ENCODE measurements at regions not wholly inside any gene's neighbourhood (a gene's known extent, or its start where the extent isn't known, plus 50 kb on each side); places are given as distances from the start of the nearest gene placed in this dataset.

DNA sequence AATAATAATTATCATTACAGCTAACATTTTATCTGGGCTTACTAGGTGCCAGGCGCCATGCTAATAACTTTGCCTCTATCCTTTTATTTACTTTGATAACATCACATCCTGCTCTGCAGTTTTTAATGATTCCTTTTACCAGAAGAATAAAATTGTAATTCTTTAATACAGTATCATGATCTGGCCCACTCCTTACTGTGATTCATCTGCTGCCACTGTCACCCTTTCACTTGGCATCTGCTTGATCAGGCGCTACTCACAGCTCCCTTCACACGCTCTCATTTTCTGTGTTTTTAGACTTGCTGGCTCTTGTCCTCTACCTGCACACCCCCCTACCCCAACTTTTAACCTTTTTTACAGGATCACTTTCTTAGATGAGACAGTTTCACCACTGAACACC, 167.5 kb downstream of the NTMT2 start:
- H3K36me3 ChIP-seq (ENCODE audit: control insufficient read depth in 1 of 2, insufficient read depth in 2 of 2, low read length in 1 of 2): no peaks in the 10 kb centered on the region
- H3K4me1 ChIP-seq (ENCODE audit: control insufficient read depth in 1 of 2, insufficient read depth in 2 of 2, low read length in 2 of 2): peaks cover 2 to 7% of the 10 kb centered on the region in 2 donors
- DNase-seq (no peak), ATAC-seq (ENCODE audit: low FRiP score) (no peak)
- no peaks in the 10 kb centered on the region for H3K27me3 ChIP-seq (ENCODE audit: control insufficient read depth in 1 of 2, insufficient read depth in 2 of 2, low read length in 1 of 2)
- no peaks in the 10 kb centered on the region for H3K9me3 ChIP-seq (ENCODE audit: control insufficient read depth, low read length)
- whole genome bisulfite sequencing, 2 donors: 95 to 100% methylated on average over 3 of the region's 3 CpGs
- no peak overlapping the region for H3K4me3 ChIP-seq (ENCODE audit: low read length in 2 of 2)
- no peak overlapping the region for H3K27ac ChIP-seq (ENCODE audit: low read depth in 1 of 2, low read length in 2 of 2)
- intact Hi-C loops (cut with DNase I): no loop called here

DNA sequence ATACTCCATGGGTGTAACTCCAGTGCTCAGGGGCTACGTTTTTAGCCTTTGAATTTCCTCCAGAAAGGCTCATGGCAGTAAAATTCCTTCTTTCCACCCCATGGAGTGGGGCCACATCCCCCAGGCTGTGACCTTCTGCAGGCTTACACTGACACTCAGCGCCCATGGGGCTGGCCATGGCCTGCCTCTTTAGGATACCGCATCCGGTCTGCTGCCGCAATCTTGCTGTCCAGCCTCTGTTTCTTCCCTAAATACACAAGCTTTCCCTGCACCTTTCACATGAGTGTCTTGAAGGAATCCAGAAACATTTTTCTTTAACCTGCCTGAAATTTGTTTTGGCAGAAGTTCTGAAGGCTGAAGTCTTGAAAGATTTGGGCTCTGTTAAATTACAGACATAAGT, 170.5 kb downstream of the NTMT2 start:
- Histone ChIP-seq H3K36me3 (ENCODE audit: control insufficient read depth in 1 of 2, insufficient read depth in 2 of 2, low read length in 1 of 2) (no peaks in the 10 kb centered on the region), H3K4me3 (ENCODE audit: low read length in 2 of 2) (no peak overlapping the region), H3K9me3 (ENCODE audit: control insufficient read depth, low read length) (no peaks in the 10 kb centered on the region), H3K27ac (ENCODE audit: low read depth in 1 of 2, low read length in 2 of 2) (no peak overlapping the region), H3K27me3 (ENCODE audit: control insufficient read depth in 1 of 2, insufficient read depth in 2 of 2, low read length in 1 of 2) (no peaks in the 10 kb centered on the region), H3K4me1 (ENCODE audit: control insufficient read depth in 1 of 2, insufficient read depth in 2 of 2, low read length in 2 of 2) (peaks cover 0 to 2% of the 10 kb centered on the region in 2 donors)
- WGBS, 2 donors: 70 to 81% methylated on average over 5 of the region's 5 CpGs
- no peak for ATAC-seq (ENCODE audit: low FRiP score)
- intact Hi-C loops (cut with DNase I): no loop called here
- no peak for DNase-seq

DNA sequence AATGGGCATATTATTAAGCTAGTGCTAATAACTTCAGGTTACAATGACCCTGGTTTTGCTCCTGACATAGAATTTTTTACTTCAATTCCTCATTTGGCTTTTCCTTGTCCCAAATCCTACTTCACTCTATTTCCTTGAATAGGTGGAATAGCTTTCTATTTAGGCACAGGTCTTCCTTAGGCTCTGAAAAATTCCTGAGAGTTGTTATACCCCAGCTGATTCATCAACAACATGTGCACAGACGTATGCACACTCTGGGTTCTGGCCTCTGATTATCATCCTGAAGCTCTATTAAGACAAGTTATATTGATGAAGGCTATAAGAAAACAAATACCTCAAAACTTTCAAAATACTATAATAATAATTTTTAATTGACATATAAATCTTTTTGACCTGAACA, 172.4 kb downstream of the NTMT2 start:
- intact Hi-C loops (cut with DNase I): no loop called here
- no peak overlapping the region for H3K4me3 ChIP-seq (ENCODE audit: low read length in 2 of 2)
- 60 to 75% methylated on average over 1 of the region's 1 CpG for WGBS, 2 donors
- H3K36me3 ChIP-seq (ENCODE audit: control insufficient read depth in 1 of 2, insufficient read depth in 2 of 2, low read length in 1 of 2): no peaks in the 10 kb centered on the region
- H3K27me3 ChIP-seq (ENCODE audit: control insufficient read depth in 1 of 2, insufficient read depth in 2 of 2, low read length in 1 of 2): no peaks in the 10 kb centered on the region
- ATAC-seq (ENCODE audit: low FRiP score) (no peak), DNase-seq (no peak)
- H3K9me3 ChIP-seq (ENCODE audit: control insufficient read depth, low read length): no peaks in the 10 kb centered on the region
- peaks cover 0 to 2% of the 10 kb centered on the region in 2 donors for H3K4me1 ChIP-seq (ENCODE audit: control insufficient read depth in 1 of 2, insufficient read depth in 2 of 2, low read length in 2 of 2)
- H3K27ac ChIP-seq (ENCODE audit: low read depth in 1 of 2, low read length in 2 of 2): no peak overlapping the region

DNA sequence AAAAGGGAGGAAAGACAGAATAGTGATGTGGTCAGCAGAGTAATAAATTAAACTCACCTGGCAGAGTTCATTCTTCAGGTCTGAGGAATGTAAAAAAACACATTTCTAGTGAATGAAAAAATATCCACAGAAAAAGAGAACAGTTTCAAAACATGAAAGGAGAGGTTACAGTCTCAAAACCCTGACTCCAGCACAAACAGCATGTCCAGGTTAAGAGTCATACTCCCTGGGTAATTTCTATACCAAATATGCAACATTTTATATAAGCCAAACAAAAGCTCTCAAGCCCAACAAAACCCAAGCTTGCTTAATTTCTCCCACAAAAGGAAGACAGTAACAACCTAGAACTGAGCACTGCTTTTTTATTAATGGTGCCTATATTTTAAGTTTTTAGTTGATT, 173.0 kb downstream of the NTMT2 start:
- intact Hi-C loops (cut with DNase I): no loop called here
- H3K9me3 ChIP-seq (ENCODE audit: control insufficient read depth, low read length): no peaks in the 10 kb centered on the region
- ATAC-seq (ENCODE audit: low FRiP score): no peak
- no peaks in the 10 kb centered on the region for H3K27me3 ChIP-seq (ENCODE audit: control insufficient read depth in 1 of 2, insufficient read depth in 2 of 2, low read length in 1 of 2)
- H3K36me3 ChIP-seq (ENCODE audit: control insufficient read depth in 1 of 2, insufficient read depth in 2 of 2, low read length in 1 of 2): no peaks in the 10 kb centered on the region
- H3K4me3 ChIP-seq (ENCODE audit: low read length in 2 of 2): no peak overlapping the region
- no peak overlapping the region for H3K27ac ChIP-seq (ENCODE audit: low read depth in 1 of 2, low read length in 2 of 2)
- H3K4me1 ChIP-seq (ENCODE audit: control insufficient read depth in 1 of 2, insufficient read depth in 2 of 2, low read length in 2 of 2): peaks cover 0 to 2% of the 10 kb centered on the region in 2 donors
- DNase-seq: no peak

DNA sequence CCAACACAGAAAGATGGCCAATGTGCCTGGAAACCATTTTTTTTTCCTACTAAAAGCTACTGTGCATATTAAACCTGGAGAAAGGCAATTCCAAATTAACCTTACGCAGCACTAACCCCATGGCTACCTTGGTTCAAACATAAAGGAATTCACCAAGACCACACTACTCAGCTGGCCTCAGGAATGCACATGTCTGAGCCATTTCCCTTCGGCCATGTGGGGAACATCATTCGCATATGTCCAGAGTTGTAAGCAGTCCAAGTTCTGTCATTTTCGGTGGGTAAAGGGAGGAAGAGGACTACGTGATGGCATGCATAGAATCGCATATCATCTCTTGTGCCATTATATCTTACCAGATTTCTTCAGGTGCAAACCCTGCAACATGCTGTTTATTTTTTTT, 175.4 kb downstream of the NTMT2 start:
- Histone ChIP-seq H3K9me3 (ENCODE audit: control insufficient read depth, low read length) (no peaks in the 10 kb centered on the region), H3K27ac (ENCODE audit: low read depth in 1 of 2, low read length in 2 of 2) (no peak overlapping the region), H3K4me1 (ENCODE audit: control insufficient read depth in 1 of 2, insufficient read depth in 2 of 2, low read length in 2 of 2) (no peaks in the 10 kb centered on the region)

DNA sequence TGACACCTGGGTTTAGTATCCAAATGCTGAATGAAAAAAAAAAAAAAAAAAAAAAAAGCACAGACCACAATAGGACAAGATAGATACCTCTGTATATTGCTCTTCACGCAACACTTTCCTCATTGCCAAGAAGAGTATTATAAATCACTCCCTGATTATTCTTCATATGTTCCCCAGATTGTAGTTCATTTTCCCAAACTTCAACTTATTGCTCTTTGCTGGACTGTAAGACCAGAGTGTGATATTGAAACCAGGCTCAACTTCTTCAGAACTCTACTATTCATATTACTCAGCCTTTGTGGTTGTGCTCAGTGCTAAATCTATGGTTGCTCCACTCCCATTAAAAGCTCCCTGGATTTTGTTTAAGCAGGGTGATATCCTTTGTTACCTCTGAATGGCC, 180.4 kb downstream of the NTMT2 start:
- ATAC-seq (ENCODE audit: low FRiP score): no peak
- WGBS, 2 donors: 97 to 100% methylated on average over 1 of the region's 1 CpG
- H3K4me1 ChIP-seq (ENCODE audit: control insufficient read depth in 1 of 2, insufficient read depth in 2 of 2, low read length in 2 of 2): no peaks in the 10 kb centered on the region
- H3K9me3 ChIP-seq (ENCODE audit: control insufficient read depth, low read length): no peaks in the 10 kb centered on the region
- no peak for DNase-seq
- intact Hi-C loops (cut with DNase I): no loop called here
- no peaks in the 10 kb centered on the region for H3K27me3 ChIP-seq (ENCODE audit: control insufficient read depth in 1 of 2, insufficient read depth in 2 of 2, low read length in 1 of 2)
- H3K27ac ChIP-seq (ENCODE audit: low read depth in 1 of 2, low read length in 2 of 2): no peak overlapping the region
- H3K36me3 ChIP-seq (ENCODE audit: control insufficient read depth in 1 of 2, insufficient read depth in 2 of 2, low read length in 1 of 2): no peaks in the 10 kb centered on the region
- H3K4me3 ChIP-seq (ENCODE audit: low read length in 2 of 2): no peak overlapping the region

More for the DNA sequence above, 175.4 kb downstream of the NTMT2 start:
- no peak for DNase-seq
- no peaks in the 10 kb centered on the region for H3K27me3 ChIP-seq (ENCODE audit: control insufficient read depth in 1 of 2, insufficient read depth in 2 of 2, low read length in 1 of 2)
- WGBS, 2 donors: 75 to 80% methylated on average over 6 of the region's 6 CpGs
- no peak for ATAC-seq (ENCODE audit: low FRiP score)
- intact Hi-C loops (cut with DNase I): no loop called here
- no peak overlapping the region for H3K4me3 ChIP-seq (ENCODE audit: low read length in 2 of 2)
- H3K36me3 ChIP-seq (ENCODE audit: control insufficient read depth in 1 of 2, insufficient read depth in 2 of 2, low read length in 1 of 2): no peaks in the 10 kb centered on the region

DNA sequence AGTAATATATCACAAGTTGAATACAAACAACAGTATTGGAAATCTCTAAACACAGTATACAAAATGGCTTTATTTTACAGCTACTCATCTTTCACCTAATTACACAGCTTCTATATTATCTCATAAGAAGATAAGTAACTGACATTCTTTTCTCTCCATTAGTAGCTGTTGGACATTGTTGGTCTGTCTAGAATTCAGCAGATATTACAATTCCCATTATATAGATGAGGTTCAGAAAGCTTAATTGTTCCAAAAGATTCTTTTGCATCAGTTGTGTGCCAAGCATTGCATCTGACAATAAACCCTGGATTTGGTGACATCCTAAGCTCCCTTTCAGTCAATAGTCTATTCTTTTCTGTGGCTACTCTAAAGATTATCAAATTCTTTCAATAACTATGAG, 187.0 kb downstream of the NTMT2 start:
- Histone ChIP-seq H3K27ac (ENCODE audit: low read depth in 1 of 2, low read length in 2 of 2) (no peak overlapping the region), H3K4me1 (ENCODE audit: control insufficient read depth in 1 of 2, insufficient read depth in 2 of 2, low read length in 2 of 2) (no peaks in the 10 kb centered on the region), H3K9me3 (ENCODE audit: control insufficient read depth, low read length) (peaks cover 1% of the 10 kb centered on the region), H3K27me3 (ENCODE audit: control insufficient read depth in 1 of 2, insufficient read depth in 2 of 2, low read length in 1 of 2) (no peaks in the 10 kb centered on the region), H3K4me3 (ENCODE audit: low read length in 2 of 2) (no peak overlapping the region), H3K36me3 (ENCODE audit: control insufficient read depth in 1 of 2, insufficient read depth in 2 of 2, low read length in 1 of 2) (no peaks in the 10 kb centered on the region)
- ATAC-seq (ENCODE audit: low FRiP score) (no peak), DNase-seq (no peak)
- intact Hi-C loops (cut with DNase I): no loop called here

DNA sequence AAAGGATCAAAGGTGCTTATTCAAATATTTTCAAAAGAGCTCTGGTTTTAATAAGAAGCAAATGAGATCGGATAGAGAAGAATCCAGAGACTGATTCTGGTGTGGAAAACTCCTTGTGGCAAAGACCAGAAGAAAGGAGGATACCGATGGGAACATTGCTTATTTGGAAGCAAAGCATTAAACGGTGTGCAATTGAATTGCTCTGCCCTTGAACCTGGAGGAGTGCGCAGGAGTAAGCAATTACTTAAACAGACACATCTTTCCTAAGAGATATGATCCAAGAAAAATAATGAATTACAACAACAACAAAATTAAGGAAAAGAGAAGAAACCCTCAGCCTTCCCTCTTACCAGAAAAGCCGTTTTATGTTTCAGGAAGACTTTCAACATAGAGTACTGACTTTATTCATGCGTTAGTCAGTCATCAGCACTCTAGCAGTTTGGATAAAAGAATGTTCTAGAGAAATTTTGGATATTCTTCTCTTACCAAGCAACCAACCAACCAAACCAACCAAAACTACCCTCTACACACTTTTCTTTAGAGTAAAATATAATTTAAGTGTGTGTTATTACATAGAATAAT, 191.7 kb downstream of the NTMT2 start:
- Histone ChIP-seq H3K4me1 (ENCODE audit: control insufficient read depth in 1 of 2, insufficient read depth in 2 of 2, low read length in 2 of 2) (peaks cover 0 to 5% of the 10 kb centered on the region in 2 donors), H3K9me3 (ENCODE audit: control insufficient read depth, low read length) (peaks cover 1% of the 10 kb centered on the region), H3K4me3 (ENCODE audit: low read length in 2 of 2) (no peak overlapping the region), H3K36me3 (ENCODE audit: control insufficient read depth in 1 of 2, insufficient read depth in 2 of 2, low read length in 1 of 2) (no peaks in the 10 kb centered on the region), H3K27me3 (ENCODE audit: control insufficient read depth in 1 of 2, insufficient read depth in 2 of 2, low read length in 1 of 2) (no peaks in the 10 kb centered on the region), H3K27ac (ENCODE audit: low read depth in 1 of 2, low read length in 2 of 2) (no peak overlapping the region)
- intact Hi-C loops (cut with DNase I): no loop called here
- DNase-seq: no peak
- no peak for ATAC-seq (ENCODE audit: low FRiP score)
- 88 to 89% methylated on average over 6 of the region's 6 CpGs for WGBS, 2 donors

DNA sequence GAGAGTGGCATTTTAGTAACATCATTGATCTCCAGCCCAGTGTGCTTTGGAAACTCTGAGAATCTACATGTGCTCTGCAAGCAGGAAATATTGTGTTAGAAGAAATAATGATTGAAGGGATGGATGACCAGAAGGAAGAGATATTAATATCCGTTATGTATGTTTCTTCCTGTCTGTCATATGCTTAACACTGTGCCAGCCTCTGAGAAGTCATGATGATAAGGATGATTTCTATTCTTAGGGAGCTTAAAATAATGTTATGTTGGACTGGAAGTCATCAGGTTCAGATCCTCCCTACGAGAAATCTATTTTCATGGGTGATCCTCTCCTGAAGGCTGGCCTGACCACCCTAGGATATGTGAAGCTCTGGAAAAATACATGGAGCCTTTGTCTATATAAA, 192.4 kb upstream of the GORAB start:
- Histone ChIP-seq H3K9me3 (ENCODE audit: control insufficient read depth, low read length) (peaks cover under 1% of the 10 kb centered on the region), H3K36me3 (ENCODE audit: control insufficient read depth in 1 of 2, insufficient read depth in 2 of 2, low read length in 1 of 2) (no peaks in the 10 kb centered on the region), H3K27ac (ENCODE audit: low read depth in 1 of 2, low read length in 2 of 2) (no peak overlapping the region), H3K4me3 (ENCODE audit: low read length in 2 of 2) (no peak overlapping the region), H3K27me3 (ENCODE audit: control insufficient read depth in 1 of 2, insufficient read depth in 2 of 2, low read length in 1 of 2) (no peaks in the 10 kb centered on the region), H3K4me1 (ENCODE audit: control insufficient read depth in 1 of 2, insufficient read depth in 2 of 2, low read length in 2 of 2) (peaks cover 0 to 5% of the 10 kb centered on the region in 2 donors)
- DNase-seq (no peak), ATAC-seq (ENCODE audit: low FRiP score) (no peak)
- intact Hi-C loops (cut with DNase I): no loop called here
- WGBS, 2 donors: 86 to 89% methylated on average over 2 of the region's 2 CpGs
